Neural crest cell (in vitro differentiated cells): ENCODE measurements at regions not wholly inside any gene's neighbourhood (a gene's known extent, or its start where the extent isn't known, plus 50 kb on each side); places are given as distances from the start of the nearest gene placed in this dataset.

Experiments used
- DNase-seq: peaks from one replicate; pipeline ENCODE4 v3.0.0; 2021; ENCODE audit warnings: low read depth, mixed read lengths, low spot score
- H3K27ac Mint-ChIP-seq: one replicate; pipeline ENCODE4 v1.8.0; 2021; ENCODE audit warnings: mild to moderate bottlenecking, mixed read lengths; ENCODE audit not compliant: unreplicated experiment
- H3K27me3 Mint-ChIP-seq: 2 replicates; pipeline ENCODE4 v1.8.0; 2021; ENCODE audit warnings: low read depth, mild to moderate bottlenecking, mixed read lengths
- H3K36me3 Mint-ChIP-seq: 2 replicates; pipeline ENCODE4 v1.8.0; 2021; ENCODE audit warnings: low read depth, mild to moderate bottlenecking, mixed read lengths
- H3K4me1 Mint-ChIP-seq: 2 replicates; pipeline ENCODE4 v1.8.0; 2021; ENCODE audit warnings: mixed read lengths
- H3K4me3 Mint-ChIP-seq: one replicate; pipeline ENCODE4 v1.8.0; 2021; ENCODE audit warnings: mild to moderate bottlenecking, mixed read lengths
- H3K9me3 Mint-ChIP-seq: 2 replicates; pipeline ENCODE4 v1.8.0; 2021; ENCODE audit warnings: mixed read lengths
- TF ChIP-seq, protein P1 (sequence below): fragments of 200-600 bp; sonication (generic); conservative IDR thresholded peaks from 2 replicates; pipeline ENCODE4 v1.5.0; 2021; ENCODE audit warnings: antibody characterized with exemption, mild to moderate bottlenecking

DNA sequence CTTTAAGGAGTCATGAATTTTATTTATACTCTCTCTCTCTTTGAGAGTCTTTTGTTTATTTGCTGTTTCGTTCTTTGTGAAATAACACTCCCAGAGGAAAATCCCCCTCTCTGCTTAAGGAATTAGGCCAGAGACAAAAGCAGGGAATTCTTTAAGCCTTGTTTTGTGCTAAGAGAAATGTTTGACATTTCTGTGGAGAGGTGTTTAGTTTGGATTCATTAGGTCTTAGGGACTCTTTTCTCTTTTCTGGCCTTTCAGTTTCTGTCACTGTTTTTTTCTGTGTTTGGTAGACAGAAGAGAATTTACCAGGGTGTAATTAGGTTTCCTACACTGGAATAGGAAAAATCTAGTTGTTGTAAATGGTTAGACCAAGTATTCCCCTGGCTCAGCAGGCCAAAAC is 241.8 kb upstream of the NR2F2 start:
- TF ChIP-seq, protein P1, sequence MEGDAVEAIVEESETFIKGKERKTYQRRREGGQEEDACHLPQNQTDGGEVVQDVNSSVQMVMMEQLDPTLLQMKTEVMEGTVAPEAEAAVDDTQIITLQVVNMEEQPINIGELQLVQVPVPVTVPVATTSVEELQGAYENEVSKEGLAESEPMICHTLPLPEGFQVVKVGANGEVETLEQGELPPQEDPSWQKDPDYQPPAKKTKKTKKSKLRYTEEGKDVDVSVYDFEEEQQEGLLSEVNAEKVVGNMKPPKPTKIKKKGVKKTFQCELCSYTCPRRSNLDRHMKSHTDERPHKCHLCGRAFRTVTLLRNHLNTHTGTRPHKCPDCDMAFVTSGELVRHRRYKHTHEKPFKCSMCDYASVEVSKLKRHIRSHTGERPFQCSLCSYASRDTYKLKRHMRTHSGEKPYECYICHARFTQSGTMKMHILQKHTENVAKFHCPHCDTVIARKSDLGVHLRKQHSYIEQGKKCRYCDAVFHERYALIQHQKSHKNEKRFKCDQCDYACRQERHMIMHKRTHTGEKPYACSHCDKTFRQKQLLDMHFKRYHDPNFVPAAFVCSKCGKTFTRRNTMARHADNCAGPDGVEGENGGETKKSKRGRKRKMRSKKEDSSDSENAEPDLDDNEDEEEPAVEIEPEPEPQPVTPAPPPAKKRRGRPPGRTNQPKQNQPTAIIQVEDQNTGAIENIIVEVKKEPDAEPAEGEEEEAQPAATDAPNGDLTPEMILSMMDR: no peak
- Mint-ChIP-seq H3K4me1 (peaks cover 46% of the 10 kb centered on the region), H3K36me3 (no peaks in the 10 kb centered on the region), H3K4me3 (peak overlapping the region; percentile 52), H3K27ac (peak overlapping the region; percentile 97), H3K27me3 (no peaks in the 10 kb centered on the region), H3K9me3 (peaks cover 2% of the 10 kb centered on the region)
- no peak for DNase-seq

GRCh38 chr15:96089405-96090058 is 241.0 kb upstream of the NR2F2 start:
- Mint-ChIP-seq H3K27ac (peak overlapping the region; percentile 58), H3K27me3 (no peaks in the 10 kb centered on the region), H3K4me1 (peaks cover 46% of the 10 kb centered on the region), H3K9me3 (peaks cover 5% of the 10 kb centered on the region), H3K4me3 (no peak overlapping the region), H3K36me3 (peaks cover 3% of the 10 kb centered on the region)
- TF ChIP-seq, protein P1: no peak
- DNase-seq: no peak

- Mint-ChIP-seq H3K4me3 (no peak overlapping the region), H3K9me3 (peaks cover 7% of the 10 kb centered on the region), H3K27me3 (no peaks in the 10 kb centered on the region), H3K36me3 (peaks cover 3% of the 10 kb centered on the region), H3K27ac (no peak overlapping the region), H3K4me1 (peaks cover 31% of the 10 kb centered on the region)
- TF ChIP-seq, protein P1: no peak
- DNase-seq: no peak
Observed at GRCh38 chr15:96092186-96092585, 238.3 kb upstream of the NR2F2 start.

- TF ChIP-seq, protein P1: no peak
- H3K27me3 Mint-ChIP-seq: no peaks in the 10 kb centered on the region
- DNase-seq: no peak
- H3K4me1 Mint-ChIP-seq: peaks cover 22% of the 10 kb centered on the region
- no peak overlapping the region for H3K27ac Mint-ChIP-seq
- H3K36me3 Mint-ChIP-seq: peaks cover 3% of the 10 kb centered on the region
- no peak overlapping the region for H3K4me3 Mint-ChIP-seq
- H3K9me3 Mint-ChIP-seq: peaks cover 7% of the 10 kb centered on the region
Observed at GRCh38 chr15:96093063-96093462, 237.4 kb upstream of the NR2F2 start.

DNA sequence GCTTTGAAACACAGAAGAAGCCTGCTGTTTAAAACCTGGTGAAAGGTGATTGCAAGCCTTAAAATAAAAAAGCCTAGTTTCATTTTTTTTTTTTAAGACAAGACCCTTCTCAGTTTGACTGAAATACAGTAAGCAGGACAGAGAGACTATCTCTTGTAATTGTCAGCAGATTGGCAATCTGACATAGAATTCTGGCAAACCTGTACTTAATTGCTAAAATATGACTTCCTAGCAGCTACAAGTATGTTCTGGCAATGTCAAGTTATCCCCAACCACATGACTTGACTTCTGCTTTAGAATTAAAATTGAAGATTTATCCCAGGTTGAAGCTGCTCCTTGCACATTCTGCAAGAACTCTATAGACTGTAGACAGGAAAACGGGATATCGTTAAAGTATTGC is 232.8 kb upstream of the NR2F2 start:
- H3K36me3 Mint-ChIP-seq: peaks cover 3% of the 10 kb centered on the region
- H3K9me3 Mint-ChIP-seq: peaks cover 4% of the 10 kb centered on the region
- no peaks in the 10 kb centered on the region for H3K27me3 Mint-ChIP-seq
- H3K27ac Mint-ChIP-seq: no peak overlapping the region
- H3K4me3 Mint-ChIP-seq: no peak overlapping the region
- H3K4me1 Mint-ChIP-seq: peaks cover under 1% of the 10 kb centered on the region
- TF ChIP-seq, protein P1: no peak
- DNase-seq: no peak
